IMR-90 (cell line): ENCODE measurements at regions not wholly inside any gene's neighbourhood (a gene's known extent, or its start where the extent isn't known, plus 50 kb on each side); places are given as distances from the start of the nearest gene placed in this dataset.

ENCODE experiments used
- ATAC-seq: fragments of 200-7000 bp; cut with Tn5 transposase; 2 replicates; pipeline ENCODE4 v1.9.1; 2020; ENCODE audit warnings: low read depth, mild to moderate bottlenecking, moderate library complexity
- BruUV-seq: library from RNA; stranded (reverse); fragments of 400-500 nt; replicated peaks from 2 replicates; lab custom pipeline; 2021; lab: Mats Ljungman, UMichigan
- CTCF ChIA-PET: fragments of 300-600 bp; formaldehyde crosslinking; extraction: SDS; loops from one replicate; lab custom pipeline; 2021; ENCODE audit warnings: antibody characterized with exemption; lab: Yijun Ruan, JAX
- POLR2A ChIA-PET: fragments of 300-600 bp; sonication (Branson Sonifier 250); formaldehyde crosslinking; loops from one replicate; lab custom pipeline; 2022; ENCODE audit warnings: antibody characterized with exemption; ENCODE audit not compliant: unreplicated experiment; lab: Charles Lee
- DNase-seq: peaks from one replicate; pipeline ENCODE4 v3.0.0; 2013
- H2AFZ ChIP-seq: replicated peaks from 2 replicates; pipeline ENCODE3; 2013; ENCODE audit warnings: low read length, mild to moderate bottlenecking; ENCODE audit not compliant: poor library complexity
- H2AK5ac ChIP-seq: 2 replicates; pipeline ENCODE4 v1.6.1; 2013; ENCODE audit warnings: low read depth, low read length, inconsistent platforms
- H2AK9ac ChIP-seq: replicated peaks from 2 replicates; pipeline ENCODE3; 2013; ENCODE audit warnings: mild to moderate bottlenecking, low read depth, low read length, moderate library complexity; ENCODE audit not compliant: poor library complexity
- H2BK120ac ChIP-seq: 2 replicates; pipeline ENCODE4 v1.6.1; 2013; ENCODE audit warnings: low read depth, low read length, inconsistent platforms
- H2BK15ac ChIP-seq: 3 replicates; pipeline ENCODE4 v1.6.1; 2013; ENCODE audit warnings: low read depth, low read length, inconsistent platforms
- H2BK20ac ChIP-seq: 2 replicates; pipeline ENCODE4 v1.6.1; 2013; ENCODE audit warnings: low read depth, mild to moderate bottlenecking, inconsistent platforms, low read length, moderate library complexity
- H2BK5ac ChIP-seq: 2 replicates; pipeline ENCODE4 v1.6.1; 2013; ENCODE audit warnings: mild to moderate bottlenecking, low read depth, low read length, inconsistent platforms; ENCODE audit not compliant: poor library complexity, severe bottlenecking
- H3K14ac ChIP-seq: replicated peaks from 2 replicates; pipeline ENCODE4 v1.6.1; 2013; ENCODE audit warnings: low read depth, low read length, inconsistent platforms
- H3K18ac ChIP-seq: 2 replicates; pipeline ENCODE4 v1.6.1; 2013; ENCODE audit warnings: low read depth, low read length, control low read depth
- H3K23ac ChIP-seq: 2 replicates; pipeline ENCODE4 v1.6.1; 2013; ENCODE audit warnings: low read depth, low read length, inconsistent platforms
- H3K27ac ChIP-seq: 2 replicates; pipeline ENCODE4 v1.5.1; 2013; ENCODE audit warnings: mild to moderate bottlenecking, control low read depth, low read length; ENCODE audit not compliant: insufficient read depth
- H3K27me3 ChIP-seq: 2 replicates; pipeline ENCODE4 v1.6.1; 2013; ENCODE audit warnings: low read length; ENCODE audit not compliant: control insufficient read depth, insufficient read depth
- H3K36me3 ChIP-seq: 2 replicates; pipeline ENCODE4 v1.6.1; 2013; ENCODE audit warnings: low read length, mixed read lengths; ENCODE audit not compliant: control insufficient read depth, insufficient read depth
- H3K4ac ChIP-seq: 2 replicates; pipeline ENCODE4 v1.6.1; 2013; ENCODE audit warnings: low read depth, low read length, inconsistent platforms
- H3K4me1 ChIP-seq: 2 replicates; pipeline ENCODE4 v1.6.1; 2013; ENCODE audit warnings: low read length, mixed read lengths; ENCODE audit not compliant: control insufficient read depth, insufficient read depth
- H3K4me2 ChIP-seq: 2 replicates; pipeline ENCODE4 v1.6.1; 2013; ENCODE audit warnings: low read depth, mild to moderate bottlenecking, control low read depth, low read length, moderate library complexity
- H3K4me3 ChIP-seq: 2 replicates; pipeline ENCODE4 v1.5.1; 2013; ENCODE audit warnings: low read depth, mild to moderate bottlenecking, control low read depth, low read length, moderate library complexity; ENCODE audit not compliant: insufficient read depth
- H3K56ac ChIP-seq: 2 replicates; pipeline ENCODE4 v1.6.1; 2013; ENCODE audit warnings: low read length, inconsistent platforms; ENCODE audit not compliant: insufficient read depth; ENCODE audit errors: extremely low read depth
- H3K79me1 ChIP-seq, 2 experiments: 2 replicates each; pipeline ENCODE4 v1.6.1; 2013; ENCODE audit warnings: low read length in 2 of 2, inconsistent platforms in 1 of 2, low read depth in 1 of 2
- H3K9ac ChIP-seq: 2 replicates; pipeline ENCODE4 v1.6.1; 2013; ENCODE audit warnings: low read depth, low read length, control low read depth
- H3K9me1 ChIP-seq: 2 replicates; pipeline ENCODE4 v1.6.1; 2013; ENCODE audit warnings: low read length, inconsistent platforms; ENCODE audit not compliant: insufficient read depth
- H3K9me3 ChIP-seq: 2 replicates; pipeline ENCODE4 v1.6.1; 2013; ENCODE audit warnings: low read length; ENCODE audit not compliant: control insufficient read depth, insufficient read depth
- H4K20me1 ChIP-seq: 2 replicates; pipeline ENCODE4 v1.6.1; 2013; ENCODE audit warnings: low read length, inconsistent platforms; ENCODE audit not compliant: insufficient read depth
- H4K5ac ChIP-seq: 2 replicates; pipeline ENCODE4 v1.6.1; 2013; ENCODE audit warnings: mild to moderate bottlenecking, low read depth, low read length, control low read depth
- H4K8ac ChIP-seq, 2 experiments: 2 replicates each; pipeline ENCODE4 v1.6.1; 2013; ENCODE audit warnings: low read depth in 2 of 2, low read length in 2 of 2, control low read depth in 1 of 2, inconsistent platforms in 1 of 2
- H4K91ac ChIP-seq: 2 replicates; pipeline ENCODE4 v1.6.1; 2013; ENCODE audit warnings: low read depth, low read length, inconsistent platforms; ENCODE audit not compliant: insufficient read depth
- BHLHE40 ChIP-seq: fragments of 150-350 bp; IDR thresholded peaks from 2 replicates; pipeline ENCODE4 v1.6.1; 2016; ENCODE audit warnings: mild to moderate bottlenecking, low read depth, low read length
- CEBPB ChIP-seq: IDR thresholded peaks from 2 replicates; pipeline ENCODE4 v1.6.1; 2012; ENCODE audit warnings: low read depth, low read length, improper control_type of control experiment
- CHD1 ChIP-seq: IDR thresholded peaks from 2 replicates; pipeline ENCODE4 v1.6.1; 2012; ENCODE audit warnings: low read depth, low read length, improper control_type of control experiment
- CTCF ChIP-seq: conservative IDR thresholded peaks from 2 replicates; pipeline ENCODE4 v1.5.1; 2012; ENCODE audit warnings: mild to moderate bottlenecking, low read depth, low read length, improper control_type of control experiment
- FOS ChIP-seq: fragments of 150-350 bp; IDR thresholded peaks from 2 replicates; pipeline ENCODE4 v1.6.1; 2016; ENCODE audit warnings: low read depth, low read length
- NFE2L2 ChIP-seq: fragments of 150-350 bp; IDR thresholded peaks from 2 replicates; pipeline ENCODE4 v1.6.1; 2016; ENCODE audit warnings: low read depth, mild to moderate bottlenecking, low read length
- RAD21 ChIP-seq: IDR thresholded peaks from 2 replicates; pipeline ENCODE4 v1.6.1; 2012; ENCODE audit warnings: low read length, improper control_type of control experiment
- RCOR1 ChIP-seq: IDR thresholded peaks from 2 replicates; pipeline ENCODE4 v1.6.1; 2012; ENCODE audit warnings: mild to moderate bottlenecking, low read length, improper control_type of control experiment; ENCODE audit not compliant: insufficient replicate concordance
- RFX5 ChIP-seq: IDR thresholded peaks from 2 replicates; pipeline ENCODE4 v1.8.0; 2012; ENCODE audit warnings: low read depth, mild to moderate bottlenecking, low read length, moderate library complexity
- SMC3 ChIP-seq: fragments of 150-350 bp; IDR thresholded peaks from 2 replicates; pipeline ENCODE4 v1.6.1; 2016; ENCODE audit warnings: low read depth, mild to moderate bottlenecking, antibody characterized with exemption, low read length, moderate library complexity
- WGBS, 2 experiments: methylation state at CpG; one replicate each; pipeline versions ENCODE4 v1.1.5 to v1.1.7; 2013; ENCODE audit warnings: missing lambda C conversion rate in 2 of 2; ENCODE audit not compliant: insufficient read length in 1 of 2; ENCODE audit errors: extremely low coverage in 2 of 2; 5-methylcytosine and 5-hydroxymethylcytosine counted together
- dilution Hi-C: fragments of 300-500 bp; cut with HindIII; formaldehyde crosslinking; loops from one replicate; pipeline ENCODE4 v1.14.3; 2018; ENCODE audit warnings: low sequenced_read_pairs; ENCODE audit not compliant: unreplicated experiment
- in situ Hi-C: fragments of 300-500 bp; cut with MboI; formaldehyde crosslinking; loops from 3 replicates; pipeline ENCODE4 v1.14.3; 2019; ENCODE audit warnings: low sequenced_read_pairs, inconsistent platforms, mixed read lengths
- intact Hi-C: fragments of 100-400 bp; cut with micrococcal nuclease; formaldehyde crosslinking; loops from 2 replicates; pipeline ENCODE4 v1.10.0; 2022
- TF ChIP-seq, protein P1 (sequence below): fragments of 150-350 bp; IDR thresholded peaks from 2 replicates; pipeline ENCODE4 v1.6.1; 2016; ENCODE audit warnings: low read depth, mild to moderate bottlenecking, low read length, moderate library complexity, borderline replicate concordance

DNA sequence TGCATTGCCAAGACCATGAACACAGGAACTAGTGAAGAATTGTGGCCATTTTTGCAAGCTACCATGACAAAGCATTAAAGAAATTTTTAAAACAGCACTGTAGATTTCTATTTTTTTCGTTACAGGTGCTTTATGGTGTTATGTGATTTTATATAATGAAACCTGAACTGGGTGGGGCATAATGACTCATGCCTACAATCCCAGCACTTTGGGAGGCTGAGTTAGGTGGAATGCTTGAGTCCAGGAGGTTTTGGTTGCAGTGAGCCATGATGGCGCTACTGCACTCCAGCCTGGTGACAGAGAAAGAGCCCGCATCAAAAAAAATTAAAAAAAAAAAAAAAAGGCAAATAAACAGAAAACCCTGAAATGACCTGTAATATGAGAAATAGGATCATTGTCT, 846.7 kb downstream of the EPHA3 start:
- in situ Hi-C loops, result no loop called here
- TF ChIP-seq CEBPB (no peak), FOS (no peak), RAD21 (no peak), CTCF (no peak), RCOR1 (no peak), BHLHE40 (no peak), RFX5 (no peak), CHD1 (no peak), SMC3 (no peak), NFE2L2 (no peak)
- TF ChIP-seq, protein P1, sequence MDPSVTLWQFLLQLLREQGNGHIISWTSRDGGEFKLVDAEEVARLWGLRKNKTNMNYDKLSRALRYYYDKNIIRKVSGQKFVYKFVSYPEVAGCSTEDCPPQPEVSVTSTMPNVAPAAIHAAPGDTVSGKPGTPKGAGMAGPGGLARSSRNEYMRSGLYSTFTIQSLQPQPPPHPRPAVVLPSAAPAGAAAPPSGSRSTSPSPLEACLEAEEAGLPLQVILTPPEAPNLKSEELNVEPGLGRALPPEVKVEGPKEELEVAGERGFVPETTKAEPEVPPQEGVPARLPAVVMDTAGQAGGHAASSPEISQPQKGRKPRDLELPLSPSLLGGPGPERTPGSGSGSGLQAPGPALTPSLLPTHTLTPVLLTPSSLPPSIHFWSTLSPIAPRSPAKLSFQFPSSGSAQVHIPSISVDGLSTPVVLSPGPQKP, result no peak

More for the DNA sequence above, 846.7 kb downstream of the EPHA3 start:
- Histone ChIP-seq H4K8ac (no peak overlapping the region), H2BK5ac (no peak overlapping the region), H3K18ac (no peak overlapping the region), H3K4ac (no peak overlapping the region), H3K4me1 (no peaks in the 10 kb centered on the region), H3K27ac (no peak overlapping the region), H4K20me1 (no peaks in the 10 kb centered on the region), H3K56ac (no peak overlapping the region), H3K27me3 (no peaks in the 10 kb centered on the region), H3K36me3 (no peaks in the 10 kb centered on the region), H3K4me3 (no peak overlapping the region), H3K14ac (no peak overlapping the region), H2BK120ac (no peak overlapping the region), H4K5ac (no peak overlapping the region), H3K23ac (no peak overlapping the region), H2AK5ac (no peak overlapping the region), H3K9me1 (no peaks in the 10 kb centered on the region), H2BK15ac (no peak overlapping the region), H3K9ac (no peak overlapping the region), H3K79me1 (no peaks in the 10 kb centered on the region), H4K91ac (no peak overlapping the region), H2AFZ (no peak overlapping the region), H2BK20ac (no peak overlapping the region), H2AK9ac (no peak overlapping the region), H3K4me2 (no peak overlapping the region), H3K9me3 (peaks cover 3% of the 10 kb centered on the region; the same call in 1 of the 2 replicates)
- CTCF ChIA-PET, result interaction anchor here (0.7 kb wide), 1 partner anchor 1582 kb away, joined by 3 read pairs; no protein-coding TSS in a partner anchor
- no TSS peak for BruUV-seq
- POLR2A ChIA-PET, result no interaction called here
- ATAC-seq (no peak), DNase-seq (no peak)
- dilution Hi-C loops, result no loop called here
- WGBS, 2 experiments, result no CpG with 5 or more reads among the region's 3 CpGs
- intact Hi-C loops, result no loop called here
